GM21381 (cell line): ENCODE measurements at regions not wholly inside any gene's neighbourhood (a gene's known extent, or its start where the extent isn't known, plus 50 kb on each side); places are given as distances from the start of the nearest gene placed in this dataset.

Source experiments
- ATAC-seq: cut with Tn5 transposase; IDR thresholded peaks from one replicate; pipeline ENCODE4 v1.9.1; 2021; ENCODE audit warnings: mild to moderate bottlenecking, moderate library complexity; ENCODE audit not compliant: unreplicated experiment

DNA sequence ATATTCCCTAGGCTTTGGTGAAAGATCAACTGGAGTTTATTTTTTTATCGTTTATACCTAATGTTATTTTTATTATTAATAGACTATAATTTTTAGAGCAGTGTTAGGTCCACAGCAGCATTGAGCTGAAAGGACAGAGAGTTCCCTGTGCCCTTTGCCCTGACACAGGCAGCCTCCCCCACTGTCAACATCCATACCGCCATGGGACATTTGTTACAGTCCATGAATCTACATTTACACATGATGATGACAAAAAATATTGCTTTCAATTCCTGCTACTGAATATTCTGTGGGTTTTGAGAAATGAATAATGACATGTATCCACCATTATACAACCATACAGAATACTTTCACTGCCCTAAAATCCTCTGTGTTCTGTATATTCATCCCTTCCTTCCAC is 1297.5 kb upstream of the SORCS1 start:
- no peak for ATAC-seq

DNA sequence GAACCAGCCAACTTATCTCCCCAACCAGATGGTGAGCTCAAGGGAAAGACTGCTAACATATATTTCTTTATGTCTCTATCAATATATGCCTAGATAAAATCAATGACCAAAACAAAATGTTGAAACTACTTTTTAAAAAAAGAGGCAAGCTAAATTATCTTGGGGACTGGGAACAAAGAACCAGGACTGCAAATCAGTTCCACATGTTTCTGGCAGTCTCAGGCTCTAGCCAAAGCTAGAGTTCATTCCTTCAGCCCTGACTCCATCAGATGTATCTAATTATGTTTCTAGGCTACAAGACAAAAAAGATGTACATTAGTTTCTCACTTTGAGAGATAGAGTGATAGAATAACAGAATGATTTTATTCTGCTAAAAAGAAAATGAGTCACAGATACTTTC is 1290.3 kb upstream of the SORCS1 start:
- no peak for ATAC-seq

DNA sequence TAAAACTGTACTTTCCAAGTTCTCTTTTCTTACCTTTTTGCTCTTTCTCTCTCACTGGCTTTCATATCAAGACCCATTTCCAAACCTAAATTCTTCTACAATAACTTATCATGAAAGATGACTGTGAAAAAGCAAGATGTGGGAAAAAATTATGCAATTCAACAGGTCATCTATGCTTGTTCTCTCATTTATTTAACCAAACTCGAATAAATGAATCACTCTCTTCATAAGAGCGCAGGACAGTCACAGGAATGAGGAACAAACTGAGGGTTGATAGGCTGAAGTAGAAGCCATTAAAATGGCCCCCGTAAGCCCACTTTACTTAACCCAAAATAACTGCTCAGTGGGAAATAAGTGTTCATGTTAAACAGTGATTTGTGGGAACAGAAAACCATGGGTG is 1289.7 kb upstream of the SORCS1 start:
- no peak for ATAC-seq

DNA sequence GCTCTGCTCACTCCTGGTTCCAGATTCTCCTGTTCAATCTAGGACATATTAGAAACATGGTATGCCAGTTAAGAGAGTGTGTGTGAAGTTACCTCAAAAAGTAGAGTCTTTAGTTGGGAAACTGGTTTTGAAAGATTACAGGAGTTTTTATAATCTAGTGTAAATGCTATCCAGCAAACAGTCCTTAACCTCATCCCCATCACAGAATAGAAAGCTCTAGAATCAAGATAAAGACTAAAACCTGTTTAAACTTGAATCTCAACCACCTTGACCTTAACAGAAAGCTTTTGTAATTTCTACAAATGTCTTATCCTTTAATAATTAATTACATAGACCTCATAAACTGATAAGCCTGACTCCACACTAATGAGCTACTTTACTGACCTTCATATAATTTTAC is 1288.7 kb upstream of the SORCS1 start:
- ATAC-seq = no peak

DNA sequence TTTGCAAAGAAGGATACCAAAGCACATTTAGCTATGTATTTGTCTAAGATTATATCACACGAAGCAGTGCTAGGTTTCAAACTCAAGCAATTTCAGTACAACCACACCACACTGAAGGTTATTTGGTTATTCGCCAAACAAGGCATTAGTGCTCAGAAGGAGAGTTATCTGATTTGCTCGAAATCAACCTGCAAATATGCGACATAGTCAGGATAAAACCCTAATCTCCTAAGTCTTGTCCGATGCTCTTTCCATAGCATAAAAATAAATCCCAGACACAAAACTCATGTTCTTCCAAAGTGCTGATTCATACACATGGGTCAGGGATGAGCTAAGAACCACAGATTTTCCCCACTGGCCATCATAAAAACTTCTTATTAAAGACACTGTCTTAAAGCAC is 1288.0 kb upstream of the SORCS1 start:
- ATAC-seq = no peak

DNA sequence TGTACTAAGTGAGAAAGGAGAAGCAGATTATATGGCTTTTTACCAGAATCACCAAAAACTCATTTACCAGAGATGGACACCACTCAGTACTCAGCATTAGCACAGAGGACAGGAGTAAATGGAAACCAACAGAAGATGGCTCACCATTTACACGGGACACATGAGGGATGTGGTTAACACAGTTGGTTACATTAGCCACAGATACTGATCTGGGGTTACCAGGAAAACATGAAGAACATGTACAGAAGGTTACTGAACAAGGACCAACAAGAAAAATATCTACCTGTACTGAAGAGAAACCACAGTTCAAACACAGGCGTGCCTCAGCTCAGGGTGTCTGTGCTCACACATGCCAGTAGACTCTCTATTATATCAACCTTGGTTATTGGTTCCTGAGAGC is 1285.8 kb upstream of the SORCS1 start:
- ATAC-seq = peak; percentile 68

DNA sequence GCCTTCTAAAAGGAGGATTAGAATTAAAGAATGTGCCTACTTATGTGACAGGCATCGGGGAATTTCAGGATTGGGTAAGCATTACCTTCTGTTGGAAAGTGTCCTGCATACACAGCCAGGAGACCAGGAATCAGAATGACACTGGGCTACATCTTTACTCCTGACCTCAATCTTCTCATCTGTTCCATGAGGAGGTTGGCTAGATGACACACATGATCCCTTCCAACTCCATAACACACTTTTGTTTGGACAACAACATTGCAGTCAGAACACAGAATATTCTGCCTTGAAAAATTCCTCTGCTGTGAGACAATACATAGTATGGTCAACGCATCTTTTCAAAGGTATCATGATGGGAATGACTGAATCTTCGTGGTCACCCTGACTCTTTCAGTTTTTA is 1281.2 kb upstream of the SORCS1 start:
- no peak for ATAC-seq

DNA sequence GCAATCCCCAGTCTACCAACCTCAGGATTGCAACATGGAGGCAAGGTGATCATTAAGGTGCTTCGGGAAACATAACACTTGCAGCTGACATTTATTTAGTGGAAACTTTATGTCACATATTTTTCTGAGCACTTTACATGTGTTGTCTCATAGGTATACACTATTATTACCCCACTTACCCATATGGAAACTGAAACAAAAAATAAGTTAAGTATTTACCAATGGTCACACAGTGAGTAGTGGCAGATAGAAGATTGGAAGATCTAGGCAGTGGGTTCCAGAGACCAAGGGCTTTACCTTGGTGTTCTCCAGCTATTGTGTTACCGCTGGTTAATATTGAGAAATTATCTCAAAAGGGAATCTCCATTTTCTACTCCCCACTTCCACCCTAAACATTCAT is 1279.1 kb upstream of the SORCS1 start:
- peak; percentile 94 for ATAC-seq

DNA sequence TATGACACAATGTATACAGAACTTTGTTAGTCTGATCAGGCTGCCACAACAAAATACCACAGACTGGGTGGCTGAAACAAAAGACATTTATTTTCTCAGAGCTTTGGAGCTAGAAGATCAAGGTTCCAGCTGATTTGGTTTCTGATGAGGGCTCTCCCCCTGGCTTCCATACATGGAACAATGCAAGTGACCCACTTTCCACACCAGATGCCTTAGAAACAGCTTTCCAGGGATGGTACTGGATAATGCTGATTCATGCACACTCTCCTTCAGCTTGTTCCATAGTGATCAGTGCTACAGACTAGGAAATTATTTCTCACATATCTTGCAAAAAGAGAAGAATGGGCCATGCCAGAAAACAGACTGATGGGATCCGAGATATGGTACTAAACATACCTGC is 1274.9 kb upstream of the SORCS1 start:
- ATAC-seq = no peak

DNA sequence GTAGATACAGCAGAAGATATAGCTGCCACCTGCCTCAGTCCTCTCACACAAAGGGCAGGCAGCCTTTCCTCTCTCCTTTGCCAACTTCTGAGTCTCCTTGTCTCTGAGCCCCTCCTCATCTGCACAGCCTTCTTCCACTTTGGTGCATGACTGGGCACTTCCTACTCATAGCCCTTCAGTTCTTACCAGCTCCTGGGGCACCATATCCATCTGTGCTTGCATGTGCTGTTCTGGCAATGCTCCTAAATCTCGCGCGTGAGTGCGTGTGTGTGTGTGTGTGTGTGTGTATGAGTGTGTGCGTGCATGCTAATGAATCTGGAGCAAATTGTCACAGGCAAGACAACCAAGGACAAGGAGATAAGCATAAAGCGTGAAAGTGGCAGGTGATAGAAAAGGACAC is 1271.6 kb upstream of the SORCS1 start:
- no peak for ATAC-seq

DNA sequence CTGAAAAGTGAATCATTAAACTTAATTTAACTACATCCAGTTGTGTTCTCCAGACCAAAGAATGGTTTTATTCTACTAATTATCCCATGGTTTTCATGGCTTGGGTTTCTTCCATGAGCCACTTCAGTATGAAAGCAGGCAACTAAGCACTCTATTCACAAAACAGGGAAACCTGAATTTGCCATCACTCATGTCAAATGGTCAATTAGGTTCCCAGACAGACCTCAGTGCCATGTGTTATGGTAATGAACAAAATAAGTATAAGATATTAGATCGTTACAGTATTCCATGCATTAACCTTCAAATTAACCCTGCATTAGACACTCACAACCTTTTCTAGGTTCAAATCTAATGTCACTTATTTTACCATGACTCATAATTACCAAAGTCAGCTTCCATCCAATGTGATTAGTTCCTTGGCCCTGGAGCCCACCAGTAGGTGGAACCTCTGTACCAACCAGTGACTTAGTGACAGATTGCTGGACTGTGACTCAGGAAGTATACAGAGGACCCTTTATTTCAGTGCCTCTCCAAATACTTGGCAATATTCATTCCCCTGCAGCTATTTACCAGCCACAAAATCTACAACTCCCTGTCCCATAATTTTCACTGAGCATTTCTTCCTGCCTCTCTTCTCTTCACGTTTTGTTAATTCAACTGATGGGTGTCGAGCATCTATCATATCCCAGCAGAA is 1270.2 kb upstream of the SORCS1 start:
- no peak for ATAC-seq

DNA sequence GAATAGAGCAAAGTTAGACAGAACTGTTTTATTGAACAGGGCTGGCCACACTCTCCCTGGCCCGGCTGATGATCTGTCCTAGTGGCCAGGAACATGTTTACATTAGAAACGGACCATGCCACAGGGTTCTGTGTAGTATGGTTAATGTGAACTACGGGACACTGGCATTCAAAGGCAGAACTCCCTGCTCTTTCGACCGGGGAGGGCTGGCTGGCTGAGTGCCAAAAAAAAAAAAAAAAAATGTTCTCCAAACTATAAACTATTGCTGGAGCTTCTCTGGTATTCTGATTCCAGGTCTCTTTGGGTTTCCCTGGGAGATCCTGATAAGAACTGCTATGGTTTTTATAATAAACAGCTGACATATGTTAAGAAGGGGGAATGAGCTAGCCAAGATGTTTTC is 1262.6 kb upstream of the SORCS1 start:
- ATAC-seq = no peak

DNA sequence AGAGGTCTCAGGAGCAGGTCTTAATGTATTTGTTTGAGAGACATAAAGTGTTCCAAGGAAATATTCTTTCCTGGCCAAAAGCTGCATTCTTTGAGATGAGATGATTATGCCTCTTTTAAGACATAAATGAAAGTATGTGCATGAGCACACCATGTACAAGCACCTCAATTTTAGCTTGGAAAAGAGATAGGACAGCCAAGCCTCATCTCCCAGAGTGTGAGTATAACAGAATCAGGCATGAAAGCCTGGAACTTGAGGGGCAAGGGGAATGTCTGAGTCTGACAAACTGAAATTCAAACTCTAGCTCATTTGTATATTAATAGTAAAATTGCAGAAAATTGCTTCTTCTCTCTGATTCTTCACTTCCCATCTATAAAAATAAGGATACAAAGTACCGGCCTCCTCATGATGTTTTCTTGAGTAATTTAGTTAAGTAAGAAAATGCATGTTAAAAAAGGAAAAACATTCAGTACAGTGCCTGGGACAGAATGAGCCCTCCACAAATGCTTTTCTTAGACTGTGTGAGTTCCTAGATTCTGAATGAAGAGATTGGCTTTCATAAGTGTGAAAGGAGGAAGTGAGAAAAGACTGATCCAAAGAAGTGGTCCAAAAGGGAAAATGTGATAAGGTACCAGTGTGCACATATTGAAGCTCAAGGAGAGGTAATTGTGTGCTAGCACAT is 1260.9 kb upstream of the SORCS1 start:
- ATAC-seq = no peak

DNA sequence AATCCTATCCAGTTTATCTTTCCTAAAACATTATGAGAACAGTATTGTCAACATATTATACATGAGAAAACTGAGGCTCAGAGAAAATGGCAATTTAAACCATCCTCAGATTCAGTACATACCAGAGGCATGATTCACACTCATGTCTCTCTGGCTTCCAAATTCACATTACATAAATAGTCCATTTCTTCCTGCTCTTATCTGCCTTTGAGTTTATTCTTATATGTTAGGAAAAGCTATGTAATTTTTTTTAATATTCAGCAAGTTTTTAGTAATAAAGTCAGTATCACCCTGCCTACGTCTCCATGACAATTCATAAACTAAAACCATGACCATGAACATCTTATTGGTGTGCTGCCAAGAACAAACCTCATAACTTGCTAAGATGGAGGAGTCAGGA is 1260.2 kb upstream of the SORCS1 start:
- no peak for ATAC-seq

DNA sequence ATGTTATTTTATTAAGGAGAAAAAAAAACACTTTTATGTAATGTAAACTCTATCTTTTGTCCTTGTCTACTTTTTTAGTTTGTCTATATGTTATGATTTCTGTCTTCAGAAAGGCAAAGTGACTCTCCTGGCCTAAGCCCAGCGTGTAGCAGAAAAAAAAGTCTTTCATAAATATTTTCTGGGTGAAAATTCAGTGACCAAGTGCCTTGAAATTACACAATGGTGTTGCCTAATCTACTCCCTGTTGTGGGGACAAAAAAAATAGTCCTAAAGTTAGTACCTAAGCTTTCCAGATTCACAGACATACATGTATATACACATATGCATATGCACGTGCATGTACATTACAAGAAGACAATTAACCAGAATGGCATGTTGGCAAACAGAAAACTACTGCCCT is 1257.8 kb upstream of the SORCS1 start:
- ATAC-seq = no peak

DNA sequence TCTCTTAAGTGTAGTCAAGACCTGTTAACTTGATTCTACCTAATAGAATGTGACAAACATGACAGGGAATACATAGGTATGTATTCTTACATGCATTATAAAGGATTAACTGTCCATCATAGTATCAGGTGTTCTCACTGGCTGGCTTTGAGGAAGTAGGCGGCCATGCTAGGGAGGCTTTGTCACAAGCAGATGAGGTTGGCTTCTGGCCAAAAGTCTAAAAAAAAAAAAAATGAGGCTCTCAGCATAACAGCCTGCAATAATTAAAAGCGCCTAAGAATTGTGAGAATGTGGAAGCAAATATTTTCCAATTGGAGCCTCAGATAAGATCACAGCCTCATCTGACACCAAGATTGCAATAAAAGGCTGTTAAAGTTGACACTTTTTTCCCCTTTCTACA is 1256.8 kb upstream of the SORCS1 start:
- ATAC-seq = no peak

DNA sequence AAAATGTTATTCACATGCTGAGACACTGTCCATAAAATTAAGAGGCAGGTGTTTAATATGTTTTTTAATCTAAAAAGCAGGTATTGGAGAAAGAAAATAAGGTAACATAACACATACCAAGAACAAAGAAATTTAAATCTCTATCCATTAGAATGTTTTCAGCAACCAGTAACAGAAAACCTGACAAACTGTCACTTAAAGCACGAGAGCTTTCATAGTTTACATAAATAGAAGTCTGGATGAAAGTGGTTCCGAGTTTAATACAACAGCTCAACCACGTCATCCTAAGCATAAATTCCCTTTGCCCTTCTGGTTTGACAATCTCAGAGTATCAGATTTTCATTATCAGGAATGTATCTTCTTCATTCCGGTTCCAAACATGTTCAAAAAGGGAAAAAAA is 1249.4 kb upstream of the SORCS1 start:
- ATAC-seq = no peak

DNA sequence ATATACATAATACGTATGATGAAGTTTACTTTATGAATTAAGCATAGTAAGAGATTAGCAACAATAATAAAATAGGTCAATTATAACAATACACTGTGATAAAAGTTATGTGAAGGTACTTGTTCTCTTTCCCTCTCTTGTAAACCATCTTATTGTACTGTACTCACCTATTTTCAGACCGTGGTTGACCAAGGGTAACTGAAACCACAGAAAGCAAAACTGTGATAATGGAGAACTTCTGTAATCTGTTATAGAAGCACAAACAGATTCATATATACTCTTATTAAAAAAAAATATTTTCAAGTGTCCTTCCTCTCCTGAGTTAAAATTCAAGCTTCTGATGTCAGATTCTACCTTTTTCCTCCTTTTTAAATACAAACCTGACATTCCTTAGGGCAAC is 1247.8 kb upstream of the SORCS1 start:
- no peak for ATAC-seq

DNA sequence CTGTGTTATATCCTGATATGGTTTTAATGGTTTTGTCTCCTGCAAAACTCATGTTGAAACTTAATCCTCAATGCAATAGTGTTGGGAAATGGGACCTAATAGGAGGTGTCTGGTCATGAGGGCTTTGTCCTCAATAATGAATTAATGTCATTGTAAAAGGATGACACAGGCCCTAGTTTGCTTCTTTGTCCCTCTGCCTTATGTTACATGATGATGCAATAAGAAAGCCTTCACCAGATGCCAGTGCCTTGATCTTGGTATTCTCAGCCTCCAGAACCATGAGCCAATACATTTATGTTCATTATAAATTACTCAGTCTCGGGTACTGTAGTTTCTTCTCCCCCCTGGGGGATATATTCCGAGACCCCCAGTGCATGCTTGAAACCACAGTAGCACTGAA is 1247.4 kb upstream of the SORCS1 start:
- no peak for ATAC-seq

DNA sequence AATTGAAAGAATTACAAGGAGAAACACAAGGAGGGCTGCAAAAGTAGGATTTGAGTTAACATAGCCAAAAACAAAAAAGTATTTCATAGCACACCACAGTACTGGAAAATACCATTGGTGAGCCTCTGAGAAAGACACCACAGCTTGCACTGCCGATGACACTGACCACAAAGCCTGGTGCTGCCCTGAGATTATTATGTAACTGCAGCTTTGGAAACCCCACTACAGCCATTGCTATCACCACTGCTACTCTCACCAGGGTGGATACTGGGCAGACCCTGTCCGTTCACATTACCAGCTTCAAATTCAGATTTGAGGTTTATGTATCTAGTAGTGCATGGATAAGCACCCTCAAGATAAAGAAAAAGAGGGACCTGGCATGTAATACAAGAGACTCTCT is 1246.7 kb upstream of the SORCS1 start:
- ATAC-seq = no peak

DNA sequence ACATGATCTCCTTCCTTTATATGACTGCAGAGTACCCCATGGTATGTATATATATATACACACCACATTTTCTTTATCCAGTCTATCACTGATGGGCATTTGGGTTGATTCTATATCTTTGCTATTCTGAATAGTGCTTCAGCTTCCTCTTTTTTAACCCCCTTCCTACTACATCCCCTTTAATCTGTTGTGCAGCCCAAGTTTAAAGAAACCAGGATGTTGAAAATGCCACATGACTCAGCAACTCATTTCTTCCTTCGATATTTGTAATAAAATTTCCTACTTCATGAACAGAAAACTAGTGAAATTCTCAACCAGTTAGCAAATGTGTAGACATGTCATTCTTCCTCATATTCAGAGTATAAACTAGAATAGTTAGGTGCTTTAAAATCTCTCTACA is 1245.7 kb upstream of the SORCS1 start:
- ATAC-seq = no peak

DNA sequence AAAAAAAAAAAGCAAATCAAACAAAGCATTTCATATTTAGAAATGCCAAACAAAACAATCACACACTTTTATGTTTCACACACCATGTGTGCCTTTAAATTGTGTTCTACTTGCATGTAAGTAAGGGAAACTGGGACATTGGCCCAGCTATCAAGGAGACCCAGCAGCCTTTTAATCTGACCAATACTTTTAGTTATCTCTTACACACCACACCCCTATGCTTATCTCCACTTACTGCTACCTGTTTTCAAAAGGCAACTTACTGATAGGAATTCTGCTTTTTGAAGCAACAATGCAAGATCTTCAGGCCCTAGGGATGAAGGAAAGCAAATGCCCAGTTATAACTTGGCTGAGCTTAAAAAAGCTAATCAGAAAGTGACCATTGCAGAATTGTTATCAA is 1244.8 kb upstream of the SORCS1 start:
- ATAC-seq = no peak

DNA sequence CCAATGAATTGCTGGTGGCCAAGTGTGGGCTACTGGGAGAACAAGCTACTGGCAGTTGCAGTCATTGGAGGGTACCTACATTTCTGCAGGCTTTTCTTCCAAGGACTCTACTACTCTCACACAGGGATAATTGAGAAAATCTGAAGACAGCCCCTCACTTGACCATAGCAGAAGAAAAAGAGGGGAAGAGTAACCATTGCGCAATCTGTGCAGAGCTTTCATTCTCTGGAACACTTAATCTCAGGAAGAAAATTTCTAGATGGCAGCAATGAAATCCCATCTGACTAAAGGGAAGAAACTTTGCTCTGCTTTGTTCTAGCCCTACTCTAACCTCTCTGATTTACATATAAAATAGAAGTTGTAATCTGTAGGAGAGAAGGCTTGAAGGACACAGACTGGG is 1239.6 kb upstream of the SORCS1 start:
- ATAC-seq = no peak
